Lung (tissue), 11 donors: ENCODE measurements at regions not wholly inside any gene's neighbourhood (a gene's known extent, or its start where the extent isn't known, plus 50 kb on each side); places are given as distances from the start of the nearest gene placed in this dataset.
A peak's percentile ranks its signal among the peaks of the same experiment; 100 is the strongest.
"Not testable (repeated sequence)": the region's sequence is repeated elsewhere in the genome, so short reads cannot be mapped to it uniquely, and the experiment has no call there.

Experiments used
- ATAC-seq: fragments of 200-7000 bp; cut with Tn5 transposase; one replicate; pipeline ENCODE4 v1.9.1; 2020; ENCODE audit warnings: moderate number of reproducible peaks; ENCODE audit not compliant: insufficient read depth, low FRiP score
- DNase-seq, 3 donors: peaks; one replicate each; pipeline ENCODE4 v3.0.0-alpha.2; 2013 to 2017
- H3K27ac ChIP-seq, 2 donors: one replicate each; pipeline ENCODE4 v1.5.1; 2013; ENCODE audit warnings: mild to moderate bottlenecking in 2 of 2, moderate library complexity in 2 of 2, control low read depth in 1 of 2, inconsistent platforms in 1 of 2, low read depth in 1 of 2, low read length in 1 of 2
- H3K27me3 ChIP-seq, 3 donors: one replicate each; pipeline ENCODE4 v1.5.1; 2013; ENCODE audit warnings: low read length in 2 of 3; ENCODE audit not compliant: control insufficient read depth in 3 of 3, insufficient read depth in 3 of 3
- H3K36me3 ChIP-seq, 4 donors: one replicate each; pipeline ENCODE4 v1.5.1; 2013; ENCODE audit warnings: low read length in 4 of 4, mild to moderate bottlenecking in 1 of 4, moderate library complexity in 1 of 4; ENCODE audit not compliant: control insufficient read depth in 4 of 4, insufficient read depth in 4 of 4
- H3K4me1 ChIP-seq, 5 donors: one replicate each; pipeline ENCODE4 v1.5.1; 2013; ENCODE audit warnings: low read length in 5 of 5, mild to moderate bottlenecking in 2 of 5, moderate library complexity in 1 of 5; ENCODE audit not compliant: control insufficient read depth in 5 of 5, insufficient read depth in 5 of 5
- H3K4me3 ChIP-seq: one replicate; pipeline ENCODE4 v1.5.1; 2013; ENCODE audit warnings: mild to moderate bottlenecking, control low read depth, moderate library complexity
- H3K9ac ChIP-seq, 2 donors: one replicate each; pipeline ENCODE4 v1.5.1; 2013; ENCODE audit warnings: low read length in 2 of 2, control low read depth in 1 of 2; ENCODE audit not compliant: insufficient read depth in 1 of 2
- H3K9me3 ChIP-seq, 4 donors: one replicate each; pipeline ENCODE4 v1.5.1; 2013; ENCODE audit warnings: low read length in 3 of 4, mild to moderate bottlenecking in 1 of 4, moderate library complexity in 1 of 4; ENCODE audit not compliant: control insufficient read depth in 4 of 4, insufficient read depth in 3 of 4
- CTCF ChIP-seq: IDR thresholded peaks from 2 replicates; pipeline ENCODE4 v1.5.1; 2012; ENCODE audit warnings: mild to moderate bottlenecking; ENCODE audit errors: control extremely low read depth, extremely low read depth
- WGBS, 2 donors: extraction: QIAGEN DNeasy Blood & Tissue Kit; methylation state at CpG; one replicate each; pipeline ENCODE4 v1.1.7; 2013; 5-methylcytosine and 5-hydroxymethylcytosine counted together
- donor health status: control.
- donor health status: control.
- donor health status: Bipolar disorder and iron deficiency.
- donor health status: healthy.
- donor health status: DM: yes; HTN: yes; CAD: no.

GRCh38 chrX:33855251-33855650 lies 276.9 kb downstream of the FAM47A start:
- no peak for ATAC-seq
- Histone ChIP-seq H3K4me3 (no peak overlapping the region), H3K9me3 (no peaks in the 10 kb centered on the region), H3K9ac (no peak overlapping the region), H3K27me3 (no peaks in the 10 kb centered on the region), H3K27ac (no peak overlapping the region), H3K36me3 (no peaks in the 10 kb centered on the region), H3K4me1 (no peaks in the 10 kb centered on the region)
- DNase-seq, result no peak
- no peak for TF ChIP-seq CTCF

- H3K4me1 ChIP-seq, H3K4me3 ChIP-seq, DNase-seq, H3K9me3 ChIP-seq, ATAC-seq, H3K27ac ChIP-seq, H3K36me3 ChIP-seq, H3K27me3 ChIP-seq, H3K9ac ChIP-seq: not testable (repeated sequence)
- WGBS, 2 donors, result 94 to 98% methylated on average over 4 of the region's 4 CpGs
Observed at GRCh38 chrX:33852146-33852545, 280.0 kb downstream of the FAM47A start.

GRCh38 chrX:33840176-33840575 lies 291.9 kb downstream of the FAM47A start:
- ATAC-seq, result no peak
- no peak overlapping the region for H3K4me3 ChIP-seq
- H3K9ac ChIP-seq, result no peak overlapping the region
- no peaks in the 10 kb centered on the region for H3K36me3 ChIP-seq
- peak; percentile 44 to 88 (median 80) for DNase-seq
- no peaks in the 10 kb centered on the region for H3K9me3 ChIP-seq
- no peak overlapping the region for H3K27ac ChIP-seq
- TF ChIP-seq CTCF, result no peak
- H3K27me3 ChIP-seq, result no peaks in the 10 kb centered on the region
- WGBS, 2 donors, result 57 to 58% methylated on average over 1 of the region's 1 CpG
- H3K4me1 ChIP-seq, result no peaks in the 10 kb centered on the region

- peak in 2 of 3 donors; percentile 7 to 39 for DNase-seq
- no peak for TF ChIP-seq CTCF
- 46 to 58% methylated on average over 2 of the region's 2 CpGs for WGBS, 2 donors
Observed at GRCh38 chrX:33831211-33831610, 300.9 kb downstream of the FAM47A start.

More at GRCh38 chrX:33831211-33831610, 300.9 kb downstream of the FAM47A start:
- H3K4me1 ChIP-seq, result no peaks in the 10 kb centered on the region
- no peak overlapping the region for H3K27ac ChIP-seq
- no peaks in the 10 kb centered on the region for H3K9me3 ChIP-seq
- no peak for ATAC-seq
- H3K36me3 ChIP-seq, result no peaks in the 10 kb centered on the region
- H3K27me3 ChIP-seq, result no peaks in the 10 kb centered on the region
- H3K4me3 ChIP-seq, result no peak overlapping the region
- H3K9ac ChIP-seq, result no peak overlapping the region
